ENCODE measurements at regions not wholly inside any gene's neighbourhood (a gene's known extent, or its start where the extent isn't known, plus 50 kb on each side); places are given as distances from the start of the nearest gene placed in this dataset.

- in situ Hi-C loops (cut with MboI; ENCODE audit: low sequenced_read_pairs), result no loop called here
Observed at GRCh38 chr18:77560341-77560992, 310.8 kb downstream of the GALR1 start.

- in situ Hi-C loops (cut with MboI; ENCODE audit: low sequenced_read_pairs), result no loop called here
Observed at GRCh38 chr18:77566604-77567003, 317.0 kb downstream of the GALR1 start.

- in situ Hi-C loops (cut with MboI; ENCODE audit: low sequenced_read_pairs), result no loop called here
Observed at GRCh38 chr18:77567205-77567604, 317.6 kb downstream of the GALR1 start.

- in situ Hi-C loops (cut with MboI; ENCODE audit: low sequenced_read_pairs), result no loop called here
Observed at GRCh38 chr18:77571743-77572142, 322.1 kb downstream of the GALR1 start.

GRCh38 chr18:77572537-77572936 is 322.9 kb downstream of the GALR1 start:
- in situ Hi-C loops (cut with MboI; ENCODE audit: low sequenced_read_pairs), result no loop called here

GRCh38 chr18:77573571-77573970 is 323.9 kb downstream of the GALR1 start:
- in situ Hi-C loops (cut with MboI; ENCODE audit: low sequenced_read_pairs), result no loop called here

- in situ Hi-C loops (cut with MboI; ENCODE audit: low sequenced_read_pairs), result no loop called here
Observed at GRCh38 chr18:77590943-77591515, 341.4 kb downstream of the GALR1 start.

GRCh38 chr18:77597726-77598125 is 348.1 kb downstream of the GALR1 start:
- in situ Hi-C loops (cut with MboI; ENCODE audit: low sequenced_read_pairs), result no loop called here

- in situ Hi-C loops (cut with MboI; ENCODE audit: low sequenced_read_pairs), result no loop called here
Observed at GRCh38 chr18:77600674-77601073, 351.0 kb downstream of the GALR1 start.

- in situ Hi-C loops (cut with MboI; ENCODE audit: low sequenced_read_pairs), result no loop called here
Observed at GRCh38 chr18:77601567-77601966, 351.9 kb downstream of the GALR1 start.

- in situ Hi-C loops (cut with MboI; ENCODE audit: low sequenced_read_pairs), result no loop called here
Observed at GRCh38 chr18:77607087-77607486, 357.4 kb downstream of the GALR1 start.

GRCh38 chr18:77608807-77609206 is 359.2 kb downstream of the GALR1 start:
- in situ Hi-C loops (cut with MboI; ENCODE audit: low sequenced_read_pairs), result no loop called here

- in situ Hi-C loops (cut with MboI; ENCODE audit: low sequenced_read_pairs), result no loop called here
Observed at GRCh38 chr18:77617694-77618093, 368.0 kb downstream of the GALR1 start.

- in situ Hi-C loops (cut with MboI; ENCODE audit: low sequenced_read_pairs), result no loop called here
Observed at GRCh38 chr18:77619525-77619924, 369.9 kb downstream of the GALR1 start.

- in situ Hi-C loops (cut with MboI; ENCODE audit: low sequenced_read_pairs), result no loop called here
Observed at GRCh38 chr18:77622009-77622692, 372.5 kb downstream of the GALR1 start.

- in situ Hi-C loops (cut with MboI; ENCODE audit: low sequenced_read_pairs), result no loop called here
Observed at GRCh38 chr18:77632758-77633157, 383.1 kb downstream of the GALR1 start.

- in situ Hi-C loops (cut with MboI; ENCODE audit: low sequenced_read_pairs), result no loop called here
Observed at GRCh38 chr18:77634494-77634893, 384.8 kb downstream of the GALR1 start.

GRCh38 chr18:77635451-77635850 is 385.8 kb downstream of the GALR1 start:
- in situ Hi-C loops (cut with MboI; ENCODE audit: low sequenced_read_pairs), result no loop called here

- in situ Hi-C loops (cut with MboI; ENCODE audit: low sequenced_read_pairs), result no loop called here
Observed at GRCh38 chr18:77635858-77636257, 386.2 kb downstream of the GALR1 start.

GRCh38 chr18:77645170-77645872 is 395.7 kb downstream of the GALR1 start:
- in situ Hi-C loops (cut with MboI; ENCODE audit: low sequenced_read_pairs), result no loop called here

- in situ Hi-C loops (cut with MboI; ENCODE audit: low sequenced_read_pairs), result no loop called here
Observed at GRCh38 chr18:77647472-77647871, 397.8 kb downstream of the GALR1 start.

- in situ Hi-C loops (cut with MboI; ENCODE audit: low sequenced_read_pairs), result no loop called here
Observed at GRCh38 chr18:77648411-77648810, 398.8 kb downstream of the GALR1 start.

All from HL-60/S4 treated with phorbol 12-myristate 13-acetate at 8.2 ng/mL for 4 days and 3 days (cell line).